Daoy (cell line): ENCODE measurements at regions not wholly inside any gene's neighbourhood (a gene's known extent, or its start where the extent isn't known, plus 50 kb on each side); places are given as distances from the start of the nearest gene placed in this dataset.

Source experiments
- DNase-seq: peaks from one replicate; pipeline ENCODE4 v3.0.0-alpha.2; 2015; ENCODE audit warnings: low read depth

DNA sequence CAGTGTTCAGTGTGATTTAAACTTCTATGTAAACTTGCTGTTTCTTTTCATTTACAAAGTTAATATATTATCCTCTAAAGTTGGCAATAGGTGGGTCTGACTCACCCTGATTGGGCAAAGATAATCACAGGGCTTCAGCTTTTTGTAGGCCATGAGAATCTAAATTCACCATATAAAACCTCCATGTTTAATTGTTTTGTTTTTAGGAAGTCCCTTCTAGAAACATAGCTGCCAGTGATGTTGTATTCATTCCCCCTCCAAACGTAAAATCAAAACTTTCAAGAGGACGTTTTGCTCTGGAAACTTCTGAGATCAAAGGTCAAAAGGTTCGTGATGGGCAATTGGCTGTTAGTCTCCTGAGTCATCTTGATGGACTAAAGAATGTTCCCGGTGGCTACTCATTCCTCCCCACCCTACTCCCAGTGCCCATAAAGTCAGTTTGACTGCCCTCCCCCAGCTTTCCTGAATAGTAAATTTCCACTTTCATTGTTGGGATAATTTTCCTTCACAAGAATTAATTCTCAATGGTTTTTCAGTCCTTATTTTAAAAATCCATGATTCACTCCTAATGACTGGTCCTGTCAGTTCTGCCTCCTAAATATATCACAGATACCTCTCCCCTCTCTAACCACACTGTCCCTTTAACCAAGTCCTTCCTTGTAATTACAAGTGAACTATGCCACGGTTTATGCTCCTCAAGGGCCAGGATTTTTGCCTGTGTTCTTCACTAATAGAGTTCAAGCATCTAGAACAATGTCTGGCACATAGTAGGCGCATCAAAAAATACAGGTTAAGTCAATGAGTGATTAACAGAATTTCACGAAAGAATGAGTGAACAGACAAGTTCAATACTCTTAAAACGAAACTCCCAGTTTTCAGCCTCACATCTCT lies 164.4 kb upstream of the VRK2 start:
- peak; percentile 45 for DNase-seq

DNA sequence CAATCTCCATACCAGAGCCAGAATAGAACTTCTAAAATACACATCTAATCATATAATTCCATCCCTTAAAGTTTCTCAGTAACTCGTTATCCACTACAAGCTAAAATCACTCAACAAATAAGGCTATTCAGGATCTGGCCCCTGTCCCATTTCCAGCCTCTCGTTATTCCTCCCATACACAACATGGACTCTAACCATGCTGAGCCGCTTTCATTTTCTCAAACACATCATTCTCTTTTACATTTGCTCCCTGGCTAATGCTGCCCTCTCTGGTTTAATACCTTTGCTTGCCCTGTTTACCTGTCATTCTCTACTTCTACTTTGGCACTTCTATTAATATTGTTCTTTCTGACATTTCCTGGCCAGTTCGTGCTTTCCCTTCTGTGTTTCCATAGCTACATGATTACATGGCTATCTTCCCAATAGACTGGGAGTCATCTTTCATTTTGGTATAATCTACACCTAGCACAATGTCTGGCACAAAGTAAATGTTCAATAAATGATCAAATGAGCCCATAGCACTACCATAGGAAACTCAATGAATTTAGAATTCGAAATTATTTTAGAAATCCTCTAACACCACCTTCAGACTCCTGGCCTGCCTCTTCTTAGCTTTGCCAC lies 163.6 kb upstream of the VRK2 start:
- DNase-seq, result peak; percentile 21

DNA sequence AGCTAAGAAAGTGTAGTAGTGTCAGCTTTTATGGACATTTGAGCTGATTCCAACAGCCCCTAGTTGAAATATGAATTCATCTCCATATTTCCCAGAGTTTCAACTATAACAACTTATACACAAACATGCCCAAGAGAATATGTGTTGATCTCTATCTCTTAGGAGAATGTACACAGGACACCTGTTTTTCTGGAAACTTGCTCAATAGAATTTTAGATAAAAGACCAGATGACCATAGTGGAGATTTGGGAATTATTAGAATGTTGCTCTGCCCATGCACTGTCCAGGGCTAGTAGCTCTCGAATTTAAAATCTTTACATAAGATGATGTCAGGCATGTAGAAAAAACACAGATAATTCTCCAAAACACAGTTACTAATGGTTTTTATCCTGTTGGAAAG lies 162.3 kb upstream of the VRK2 start:
- no peak for DNase-seq

DNA sequence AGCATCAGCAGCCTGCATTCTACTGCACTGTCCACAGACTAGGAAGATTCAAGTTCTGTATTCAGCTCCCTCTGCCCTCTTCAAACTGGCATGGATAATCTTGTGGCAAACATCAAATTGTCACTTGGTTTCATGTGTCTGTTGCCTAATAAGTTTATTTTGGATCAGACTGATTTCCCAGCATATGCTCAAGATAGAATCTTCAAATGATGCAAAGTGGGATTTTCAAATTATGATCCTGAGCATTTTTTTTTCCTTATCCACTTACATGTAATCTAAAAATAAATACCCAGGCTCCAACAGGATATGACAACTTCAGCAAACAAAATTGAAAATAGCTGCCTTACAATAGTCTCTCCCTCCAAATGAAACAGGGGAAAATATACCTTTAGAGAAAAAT lies 160.9 kb upstream of the VRK2 start:
- DNase-seq, result no peak

DNA sequence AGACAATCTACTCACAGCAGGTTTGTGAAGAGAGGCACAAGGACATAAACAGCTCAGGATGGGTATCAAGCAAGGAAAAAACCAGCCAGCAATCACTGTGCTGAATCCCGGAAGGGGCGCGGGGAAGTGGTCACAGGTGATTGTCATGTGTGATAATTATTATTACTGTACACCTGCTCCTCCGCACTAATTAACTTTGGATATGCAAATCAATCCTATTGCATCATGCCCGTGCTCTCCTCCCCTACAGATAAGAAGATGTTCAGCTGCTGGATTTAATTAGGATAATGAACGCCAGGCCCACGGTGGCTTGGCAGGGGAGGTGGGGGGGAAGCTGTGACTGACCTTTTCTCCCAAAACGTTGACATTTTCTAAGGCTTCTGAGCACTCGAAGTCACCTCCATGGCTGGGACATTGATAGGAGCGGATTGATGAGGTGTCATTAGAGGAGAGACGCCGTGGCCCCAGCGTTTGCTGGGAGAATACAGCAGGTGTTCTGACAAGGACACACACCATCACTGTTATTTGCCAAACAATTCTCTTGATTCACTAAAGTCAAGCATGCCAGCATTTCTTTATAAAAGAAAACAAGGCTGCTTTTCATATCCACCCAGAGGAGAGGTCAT lies 160.3 kb upstream of the VRK2 start:
- DNase-seq, result no peak

DNA sequence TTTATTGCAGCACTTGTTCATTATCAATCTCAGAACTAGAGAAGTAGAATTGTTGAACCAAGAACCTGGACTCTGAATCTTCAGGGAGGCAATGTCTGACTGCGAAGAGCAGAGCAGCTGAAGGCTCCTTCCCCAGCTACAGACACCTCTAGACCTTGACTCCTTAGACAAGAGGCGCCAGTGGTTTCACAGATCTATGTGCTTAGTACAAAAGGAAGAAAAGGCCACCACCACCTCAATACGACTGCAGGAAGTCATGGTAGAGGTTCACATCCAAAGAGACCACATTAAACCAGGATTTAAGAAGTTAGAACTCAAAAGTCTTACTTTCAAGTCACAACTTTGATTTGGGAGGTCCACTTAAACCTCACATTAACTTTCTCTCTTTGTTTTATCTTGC lies 158.1 kb upstream of the VRK2 start:
- no peak for DNase-seq

DNA sequence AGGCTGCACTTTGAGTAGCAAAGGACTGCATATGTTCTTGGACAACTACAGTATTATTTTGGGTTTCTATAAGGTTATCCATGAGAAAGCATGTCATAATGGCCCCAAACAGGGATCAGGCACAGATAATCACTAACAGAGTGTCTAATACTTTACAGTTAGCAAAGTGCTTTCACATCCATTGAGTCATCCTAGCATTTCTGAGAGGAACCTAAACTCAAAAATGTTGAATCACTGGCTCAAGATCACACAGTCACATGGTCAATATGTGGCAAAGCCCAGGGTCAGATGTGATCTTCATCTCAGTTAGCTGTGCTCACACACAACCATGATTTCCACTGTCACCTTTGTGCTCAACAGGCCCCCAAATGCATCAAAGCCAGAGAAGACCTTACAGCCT lies 156.1 kb upstream of the VRK2 start:
- DNase-seq, result no peak

DNA sequence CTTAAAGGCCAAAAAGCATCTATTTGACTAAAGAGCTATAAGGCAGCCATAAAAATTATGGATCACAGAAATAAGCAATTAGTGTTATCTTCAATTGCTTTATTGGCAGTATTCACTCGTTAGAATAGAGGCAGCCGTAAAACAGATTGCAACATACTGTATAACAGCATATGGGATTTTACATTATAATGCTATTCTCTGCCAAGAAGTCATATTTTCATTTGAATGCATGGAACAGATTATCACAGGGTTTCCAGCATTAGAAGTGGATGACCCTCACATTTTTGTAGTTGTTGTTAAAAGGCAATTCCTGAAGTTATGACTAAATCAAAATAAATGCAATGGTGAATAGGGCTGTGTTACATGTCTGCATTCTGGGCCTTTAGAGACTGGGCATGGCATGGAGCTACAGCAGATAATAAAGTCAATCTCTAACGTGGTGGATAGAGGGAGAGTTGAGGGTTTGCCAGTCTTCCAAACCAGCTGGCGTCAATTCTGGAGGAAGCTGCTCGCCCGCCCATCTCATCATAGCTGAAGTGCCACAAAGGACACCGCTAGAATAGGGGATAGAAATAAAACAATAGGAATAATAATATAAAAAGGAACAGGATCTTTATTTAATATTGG lies 155.4 kb upstream of the VRK2 start:
- no peak for DNase-seq

DNA sequence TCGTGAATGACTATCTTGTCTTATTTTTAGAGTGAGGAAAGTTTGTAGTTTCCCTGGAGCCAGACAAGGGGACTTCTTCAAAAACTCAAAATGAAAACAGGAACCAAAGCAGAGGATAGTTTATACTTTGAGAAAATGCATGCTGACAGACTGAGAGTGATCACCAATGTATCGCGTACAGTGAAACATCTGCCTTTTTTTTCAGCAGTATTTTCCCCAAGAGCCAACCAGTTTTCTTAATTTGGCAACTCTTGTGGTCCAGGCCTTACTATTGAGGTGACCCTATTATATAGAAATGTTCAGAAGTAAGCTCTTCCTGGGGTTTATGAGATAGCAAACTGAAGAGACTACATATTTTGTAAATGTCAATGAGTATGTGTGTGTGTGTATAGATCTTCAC lies 153.7 kb upstream of the VRK2 start:
- DNase-seq, result no peak

DNA sequence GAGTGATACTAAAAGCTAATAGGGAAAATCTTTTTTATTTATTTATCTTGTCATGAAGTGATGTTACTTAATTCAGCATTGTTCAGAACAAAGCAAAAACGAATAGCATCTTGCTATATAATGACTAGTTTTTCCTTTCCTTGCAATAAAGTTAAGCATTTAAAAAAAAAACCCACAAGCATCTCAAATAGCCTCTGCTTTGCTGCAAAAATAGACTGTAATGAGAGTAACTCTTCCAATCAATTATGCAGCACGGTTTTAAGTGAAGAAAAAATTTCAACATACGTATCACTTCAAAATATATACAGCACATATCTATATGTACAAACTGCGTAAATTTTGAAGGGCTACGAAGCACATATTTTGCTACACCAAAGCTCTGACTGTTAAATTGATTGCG lies 153.3 kb upstream of the VRK2 start:
- DNase-seq, result no peak

DNA sequence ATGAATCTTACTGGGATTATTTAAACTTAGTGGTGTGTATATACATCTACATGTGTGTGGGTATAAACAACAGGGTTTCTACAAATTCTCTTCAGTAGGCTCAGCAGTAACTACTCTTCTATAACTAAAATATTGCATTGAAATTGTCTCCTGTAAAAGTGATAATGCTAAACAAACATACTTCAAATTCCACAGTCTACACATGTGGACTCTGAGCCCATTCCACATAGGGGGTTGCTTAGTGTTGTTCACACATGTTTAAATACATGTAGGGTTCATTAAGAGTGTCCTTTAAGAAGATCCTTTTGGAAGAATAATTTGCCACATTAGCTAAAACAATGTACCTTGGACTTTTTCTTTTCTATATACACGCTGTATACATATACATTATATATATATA lies 152.8 kb upstream of the VRK2 start:
- DNase-seq, result no peak

DNA sequence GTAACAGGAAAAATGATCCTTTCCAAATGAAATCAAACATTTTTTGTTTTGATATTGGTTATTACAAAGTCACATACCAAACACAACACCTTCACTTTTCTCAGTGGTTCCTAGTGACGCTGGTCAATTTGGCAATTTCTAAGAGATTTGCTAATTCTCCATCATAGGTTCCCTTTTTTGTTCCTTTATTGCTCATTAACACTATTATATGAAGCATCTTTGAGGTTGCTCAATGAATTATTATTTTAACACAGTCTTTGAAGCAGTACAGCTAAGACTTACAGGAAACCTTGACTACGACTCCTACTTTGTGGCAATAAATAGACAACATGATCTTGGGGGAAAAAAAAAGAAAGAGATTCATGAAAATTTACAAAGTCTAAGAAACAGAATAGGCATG lies 152.2 kb upstream of the VRK2 start:
- no peak for DNase-seq

DNA sequence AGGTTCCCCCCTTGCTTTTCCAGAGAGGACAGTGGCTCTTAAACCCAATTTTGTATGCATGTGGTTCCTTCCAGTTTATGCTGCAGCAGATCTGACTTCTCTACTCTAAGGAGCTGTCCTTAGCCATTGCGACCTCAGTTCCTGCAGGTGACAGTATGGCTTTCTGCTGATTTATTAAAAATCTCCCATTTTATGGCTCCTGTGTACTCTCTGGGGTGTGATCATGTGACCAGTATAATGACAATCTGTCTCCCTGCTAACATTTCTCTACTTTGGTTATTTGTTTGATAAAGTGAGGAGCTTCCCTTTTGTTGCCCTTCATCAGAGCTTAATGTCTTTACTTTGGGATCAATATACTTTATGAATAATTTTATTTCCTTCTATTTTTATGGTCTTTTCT lies 148.7 kb upstream of the VRK2 start:
- no peak for DNase-seq

DNA sequence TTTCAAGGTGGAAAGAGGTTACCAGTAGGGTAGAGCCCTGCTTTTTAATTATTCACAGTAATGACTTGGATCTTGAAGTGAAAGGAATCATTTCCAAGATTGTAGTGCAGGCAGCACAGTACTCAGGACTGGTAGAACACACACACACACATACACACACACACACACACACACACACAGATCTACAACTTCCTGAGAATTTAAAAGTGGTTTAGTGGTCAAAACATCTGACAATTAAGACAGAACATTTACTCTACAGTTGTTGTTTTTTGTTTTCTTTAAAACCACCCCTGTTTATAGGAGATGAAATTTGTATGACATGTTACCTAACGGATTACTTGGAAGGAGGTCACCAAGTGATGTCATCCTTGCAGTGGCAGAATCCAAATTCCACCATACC lies 146.7 kb upstream of the VRK2 start:
- DNase-seq, result no peak

DNA sequence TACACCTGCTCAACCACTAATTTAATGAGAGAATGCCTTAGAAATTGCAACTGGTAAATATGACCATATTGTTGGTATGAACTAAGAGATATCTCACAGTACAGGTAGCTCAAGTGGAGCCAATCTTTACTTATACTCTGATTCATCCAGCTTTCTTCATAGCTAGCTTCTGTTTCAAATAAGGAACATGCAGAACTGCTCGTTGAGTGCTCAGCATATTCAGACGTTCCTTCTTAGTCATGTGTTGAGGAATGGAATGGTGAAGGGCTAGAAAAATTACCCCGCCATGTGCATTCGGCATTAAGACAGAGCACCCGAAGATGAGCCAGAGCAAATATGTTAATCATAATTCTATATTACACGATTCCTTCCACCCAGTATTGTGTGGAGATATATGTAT lies 144.0 kb upstream of the VRK2 start:
- DNase-seq, result no peak

DNA sequence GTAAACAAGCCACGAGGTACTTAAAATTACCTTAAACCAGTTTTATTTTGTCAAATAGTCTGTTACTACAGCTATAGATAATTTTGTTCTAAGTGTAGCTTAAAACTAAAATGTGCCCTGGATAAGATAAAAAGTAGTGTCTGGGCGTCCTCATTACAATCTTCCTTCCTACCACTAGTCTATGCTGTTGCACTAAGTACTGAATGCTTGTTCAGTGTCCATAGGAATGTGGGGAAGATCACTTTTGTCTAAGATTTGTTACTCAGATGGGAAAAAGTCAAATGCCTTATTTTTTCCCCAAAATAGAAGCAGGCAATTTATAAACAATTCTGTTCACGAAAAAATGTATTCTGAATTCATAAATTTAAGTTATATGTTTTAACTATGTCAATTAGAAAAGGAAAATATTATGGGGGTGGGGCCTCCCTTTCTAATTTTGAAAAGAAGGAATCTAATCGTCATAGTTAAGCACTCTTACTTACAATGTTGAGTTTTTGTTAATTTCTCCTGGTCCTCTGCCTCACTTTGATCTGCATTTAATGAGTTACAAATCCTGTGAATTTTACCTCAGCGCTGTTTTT lies 140.4 kb upstream of the VRK2 start:
- DNase-seq, result peak; percentile 43

DNA sequence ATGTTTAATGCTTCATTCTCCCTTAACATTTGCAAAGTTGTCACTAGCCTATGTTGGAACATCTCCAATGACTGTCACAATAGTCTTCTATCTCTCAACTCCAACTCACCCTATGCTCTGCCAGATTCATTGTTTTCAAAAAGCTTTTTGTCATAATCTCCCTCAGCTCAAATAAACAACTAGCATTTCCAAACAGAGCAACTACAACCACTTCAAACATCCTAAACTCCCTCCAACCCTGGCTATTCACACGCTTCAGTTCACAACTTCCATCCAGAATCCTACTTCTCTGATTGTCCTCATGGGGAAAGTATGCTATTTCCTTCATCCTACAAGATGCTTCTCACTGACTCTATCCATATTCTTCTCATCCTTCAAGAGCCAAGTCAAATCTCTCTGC lies 139.2 kb upstream of the VRK2 start:
- no peak for DNase-seq

DNA sequence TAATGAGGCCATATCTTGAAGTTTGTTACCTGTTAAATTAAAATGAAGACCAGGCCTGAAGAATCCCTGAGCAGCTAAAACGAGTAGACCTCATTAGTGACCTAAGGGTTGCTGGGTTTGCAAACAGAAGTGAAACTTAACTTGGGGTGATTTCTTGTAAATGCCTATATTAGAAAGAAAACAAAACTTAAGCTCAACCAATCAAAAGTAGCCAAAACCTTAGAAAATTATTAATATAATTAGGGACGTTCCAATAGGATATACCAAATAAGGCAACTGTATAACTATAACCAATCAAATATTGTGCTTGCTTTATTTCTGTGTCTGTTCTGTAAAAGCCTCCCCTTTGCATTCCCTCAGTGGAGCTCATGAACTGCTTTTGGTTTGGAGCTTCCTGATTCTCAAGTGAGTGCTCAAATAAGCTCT lies 137.9 kb upstream of the VRK2 start:
- DNase-seq, result no peak

DNA sequence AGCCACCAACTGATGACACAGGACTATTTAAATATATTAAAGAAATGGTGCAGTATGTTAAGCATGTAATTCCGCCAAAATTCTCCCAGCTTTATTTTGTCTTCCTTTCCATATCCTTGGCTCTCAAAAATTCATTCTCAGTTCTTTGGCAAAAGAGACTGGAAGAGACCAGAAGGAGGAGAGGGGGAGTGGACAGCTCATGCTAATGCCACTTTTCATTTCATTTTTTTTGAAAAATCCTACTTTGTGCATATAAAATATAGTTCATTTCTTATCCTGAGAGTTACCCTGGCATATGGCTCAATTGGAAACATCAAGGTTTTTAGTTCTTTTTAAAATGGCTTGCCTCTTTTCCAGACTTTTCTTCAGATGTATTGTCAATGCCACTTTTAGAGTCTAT lies 128.5 kb upstream of the VRK2 start:
- DNase-seq, result no peak

DNA sequence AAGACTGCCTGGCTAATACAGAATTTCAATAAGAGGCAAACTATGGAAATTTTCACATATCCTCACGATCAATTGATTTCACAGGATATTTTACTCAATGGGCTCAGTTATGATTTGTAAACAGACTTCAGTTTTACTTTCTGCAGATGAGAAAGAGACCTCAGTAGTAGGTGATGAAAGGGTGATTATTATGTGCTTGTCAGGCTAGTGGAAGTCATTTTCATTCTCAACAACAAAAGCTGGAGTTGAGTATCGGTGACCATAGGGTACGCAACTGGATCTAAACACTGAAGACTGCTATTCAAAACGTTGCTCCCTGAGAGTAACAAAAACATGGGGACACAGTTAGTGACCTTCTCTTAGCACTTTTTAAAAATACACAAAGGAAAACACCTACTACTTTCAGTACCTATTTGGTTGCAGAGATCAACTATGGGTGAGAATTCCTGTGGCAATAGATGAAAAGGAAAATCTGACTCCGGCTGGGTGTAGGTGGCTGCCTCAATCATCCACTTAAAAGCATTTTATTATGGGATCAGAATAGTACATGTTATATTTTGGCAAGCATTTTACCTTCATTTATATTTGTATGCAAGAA lies 126.2 kb upstream of the VRK2 start:
- DNase-seq, result no peak

DNA sequence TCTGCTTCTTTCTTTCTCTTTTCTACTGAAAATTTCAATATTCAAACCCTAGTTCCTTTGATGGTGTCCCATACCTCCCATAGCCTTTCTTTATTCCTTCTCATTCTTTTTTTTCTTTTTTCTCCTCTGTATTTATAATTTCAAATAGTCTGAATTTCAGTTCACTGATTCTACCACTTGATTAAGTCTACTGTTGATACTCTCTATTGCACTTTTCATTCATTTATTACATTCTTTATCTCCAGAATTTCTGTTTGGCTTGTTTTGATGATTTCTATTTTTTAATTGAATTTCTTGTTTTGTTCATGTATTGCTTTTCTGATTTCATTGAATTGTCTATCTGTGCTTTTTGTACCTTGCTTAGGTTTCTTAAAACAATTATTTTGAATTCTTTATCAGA lies 111.9 kb upstream of the VRK2 start:
- no peak for DNase-seq

DNA sequence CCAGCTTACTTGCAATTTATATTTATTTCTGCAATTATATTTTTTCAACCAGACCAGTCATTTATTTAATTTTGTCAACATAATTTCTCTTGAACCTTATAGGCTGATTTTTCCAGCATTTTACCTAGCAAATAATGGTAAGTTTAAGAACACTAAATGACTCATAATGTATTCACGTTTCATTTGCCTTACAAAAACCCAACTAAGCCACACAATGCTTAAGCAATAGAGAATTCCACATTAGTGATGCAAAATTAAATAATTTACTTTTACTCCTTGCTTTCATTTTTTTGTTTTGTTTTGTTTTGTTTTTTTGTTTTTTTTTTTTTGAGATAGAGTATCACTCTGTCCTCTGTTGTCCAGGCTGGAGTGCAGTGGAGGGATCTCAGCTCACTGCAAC lies 110.4 kb upstream of the VRK2 start:
- DNase-seq, result no peak
